GM21723 (cell line): ENCODE measurements at regions not wholly inside any gene's neighbourhood (a gene's known extent, or its start where the extent isn't known, plus 50 kb on each side); places are given as distances from the start of the nearest gene placed in this dataset.
A peak's percentile ranks its signal among the peaks of the same experiment; 100 is the strongest.

Source experiments
- ATAC-seq: cut with Tn5 transposase; IDR thresholded peaks from one replicate; pipeline ENCODE4 v1.9.1; 2021; ENCODE audit warnings: mild to moderate bottlenecking, moderate library complexity; ENCODE audit not compliant: unreplicated experiment

DNA sequence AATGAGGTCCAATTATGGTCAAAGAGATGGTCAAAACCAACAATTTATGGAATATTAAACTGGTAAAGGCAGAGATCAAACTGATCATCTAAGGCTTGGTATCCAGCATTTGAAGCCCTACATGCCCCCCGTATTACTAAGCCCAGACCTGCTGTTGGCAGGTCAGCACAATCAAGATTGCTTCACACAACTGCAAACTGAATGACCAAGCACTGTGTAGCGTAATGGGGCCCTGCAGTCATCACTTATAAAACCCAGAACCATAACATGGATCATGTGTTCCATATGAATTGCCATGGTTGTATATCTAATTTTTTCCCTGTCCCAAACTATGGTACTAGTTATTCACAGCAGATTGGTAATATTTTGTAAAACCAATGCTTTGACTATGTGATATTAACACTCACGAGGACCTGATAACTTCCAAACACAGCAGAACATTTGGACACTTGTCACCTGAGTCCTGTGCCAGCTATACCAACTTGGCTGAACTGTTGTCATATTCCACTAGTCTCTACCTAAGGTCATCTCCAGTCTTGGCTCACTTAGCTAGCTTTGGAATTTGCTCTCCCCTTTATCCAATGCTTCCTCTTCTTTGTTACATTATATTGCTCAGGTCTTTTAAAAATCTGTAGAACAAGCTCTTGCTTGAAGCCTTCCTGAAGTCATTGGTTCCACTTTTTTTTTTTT, 81.7 kb upstream of the HMHB1 start:
- no peak for ATAC-seq

DNA sequence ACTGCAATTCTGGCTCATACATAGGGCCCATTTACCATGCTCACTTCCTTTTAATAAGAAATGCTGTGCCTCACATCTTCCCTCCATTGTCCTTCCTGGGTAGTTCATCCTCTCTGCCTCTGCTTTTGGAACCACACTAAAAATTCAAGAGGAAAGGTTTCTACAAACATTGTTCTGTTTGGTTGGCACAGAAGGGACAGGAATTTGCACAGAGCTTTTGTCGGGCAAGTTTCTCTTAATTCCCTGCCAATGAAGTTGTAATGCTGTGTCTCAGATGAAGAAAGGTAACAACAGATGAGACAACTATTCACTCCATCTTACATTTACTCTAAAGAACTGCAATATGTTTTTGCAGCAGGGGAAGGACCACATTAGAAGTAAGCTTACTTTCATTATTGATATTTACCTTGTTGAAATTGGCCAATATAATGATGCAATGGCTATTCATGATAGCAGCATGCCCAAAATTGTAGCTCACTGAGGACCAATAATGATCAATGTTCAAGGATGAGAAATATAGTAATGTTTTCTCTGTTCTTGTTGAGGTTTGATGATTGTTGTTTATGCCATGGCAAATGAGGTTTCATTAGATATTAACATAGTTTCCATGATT, 82.5 kb upstream of the HMHB1 start:
- no peak for ATAC-seq

DNA sequence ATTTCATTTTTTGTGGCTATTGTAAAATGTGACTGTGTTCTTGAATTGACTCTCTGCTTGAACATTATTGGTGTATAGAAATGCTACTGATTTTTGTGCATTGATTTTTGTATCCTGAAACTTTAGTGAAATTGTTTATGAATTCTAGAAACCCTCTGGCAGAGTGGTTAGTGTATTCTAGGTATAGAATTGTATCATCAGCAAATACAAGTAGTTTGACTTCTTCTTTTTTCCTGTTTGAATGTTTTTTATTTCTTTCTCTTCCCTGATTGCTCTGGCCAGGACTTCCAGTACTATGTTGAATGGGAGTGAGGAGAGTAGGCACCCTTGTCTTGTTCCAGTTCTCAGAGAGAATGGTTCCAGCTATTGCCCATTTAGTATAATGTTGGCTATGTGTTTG, 88.8 kb upstream of the HMHB1 start:
- ATAC-seq: no peak

DNA sequence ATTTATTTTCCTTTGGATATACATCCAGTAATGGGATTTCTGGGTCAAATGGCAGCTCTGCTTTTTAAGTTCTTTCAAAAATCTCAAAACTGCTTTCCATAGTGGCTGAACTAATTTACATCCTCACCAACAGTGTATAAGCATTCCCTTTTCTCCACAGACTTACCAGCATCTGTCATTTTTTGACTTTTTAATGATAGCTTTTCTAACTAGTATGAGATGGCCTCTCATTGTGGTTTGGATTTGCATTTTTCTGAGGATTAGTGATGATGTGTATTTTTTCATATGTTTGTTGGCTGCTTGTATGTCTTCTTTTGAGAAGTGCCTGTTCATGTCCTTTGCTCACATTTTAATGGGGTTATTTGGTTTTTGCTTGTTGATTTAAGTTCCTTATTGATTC, 90.0 kb upstream of the HMHB1 start:
- ATAC-seq: no peak

DNA sequence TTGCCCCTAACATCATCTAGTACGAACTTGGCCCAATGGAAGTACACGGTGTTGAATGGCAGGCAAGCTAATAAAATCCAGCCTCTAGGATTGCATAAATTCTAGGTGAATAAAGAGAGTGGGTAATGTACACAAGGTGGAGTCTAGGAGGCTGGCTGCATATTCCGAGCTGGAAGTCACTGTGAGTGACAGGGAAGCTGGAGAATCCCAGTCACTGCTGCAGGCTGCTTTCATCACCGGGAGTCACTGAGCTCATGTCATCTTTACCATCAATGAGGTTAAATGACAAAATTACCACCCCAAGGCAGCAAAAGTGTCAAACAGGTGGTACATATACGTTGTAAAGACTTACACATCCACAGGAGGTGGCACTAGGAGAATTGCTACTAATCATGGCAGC, 91.3 kb upstream of the HMHB1 start:
- no peak for ATAC-seq

DNA sequence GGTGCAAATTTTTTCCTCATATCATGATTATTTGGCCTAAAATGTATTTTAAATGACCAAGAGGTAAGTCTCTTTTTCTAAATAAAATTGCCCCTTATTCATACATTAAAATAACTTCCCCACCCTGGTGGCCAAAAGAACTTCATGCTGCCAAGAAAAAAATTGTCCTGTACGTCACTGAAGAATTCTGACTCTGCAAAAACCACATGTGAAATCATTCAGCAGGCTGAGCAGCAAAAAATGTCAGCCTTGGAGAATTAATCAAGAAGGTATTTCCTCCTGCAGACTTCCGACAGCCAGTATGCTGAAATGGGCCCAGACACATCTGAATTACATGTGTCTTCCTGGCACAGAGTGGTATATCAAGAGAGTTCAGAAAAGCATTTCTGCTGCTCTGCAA, 94.6 kb upstream of the HMHB1 start:
- no peak for ATAC-seq

DNA sequence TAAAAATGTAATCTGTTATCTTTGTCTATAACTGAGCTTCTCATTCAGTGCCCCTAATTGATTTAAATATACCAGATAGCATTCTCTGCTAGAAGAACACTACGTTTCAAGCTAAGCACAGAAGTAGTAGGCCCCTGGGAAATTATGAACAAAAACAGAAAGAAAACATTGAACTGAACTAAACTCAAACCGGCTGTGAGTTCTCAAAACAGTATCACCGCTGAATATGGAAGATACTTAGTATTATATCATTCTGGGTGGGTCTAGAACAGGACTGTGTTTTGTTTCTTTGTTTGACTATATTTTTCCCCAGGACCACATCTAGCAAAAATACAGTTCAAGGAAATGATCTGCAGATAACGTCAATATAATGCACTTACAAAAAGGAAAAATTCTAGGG, 95.1 kb upstream of the HMHB1 start:
- no peak for ATAC-seq

DNA sequence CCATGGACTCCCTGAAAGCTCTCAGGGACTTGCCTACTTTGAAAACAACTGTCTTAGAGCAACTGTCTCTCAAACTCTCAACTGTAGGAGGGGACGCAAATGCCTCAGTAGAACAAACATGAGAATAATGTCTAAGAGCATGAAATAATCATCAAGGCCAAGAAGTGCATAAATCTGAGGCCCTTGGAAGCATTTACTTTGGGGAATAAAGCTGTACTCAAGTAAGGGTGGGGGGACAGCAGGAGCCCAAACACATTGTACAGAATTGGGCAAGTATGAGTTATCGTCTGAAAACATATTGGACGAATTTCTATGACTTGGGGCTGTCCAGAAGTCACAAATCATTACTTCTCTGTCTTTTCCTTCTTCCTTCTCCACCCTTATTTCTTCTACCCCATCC, 96.3 kb upstream of the HMHB1 start:
- ATAC-seq: no peak

DNA sequence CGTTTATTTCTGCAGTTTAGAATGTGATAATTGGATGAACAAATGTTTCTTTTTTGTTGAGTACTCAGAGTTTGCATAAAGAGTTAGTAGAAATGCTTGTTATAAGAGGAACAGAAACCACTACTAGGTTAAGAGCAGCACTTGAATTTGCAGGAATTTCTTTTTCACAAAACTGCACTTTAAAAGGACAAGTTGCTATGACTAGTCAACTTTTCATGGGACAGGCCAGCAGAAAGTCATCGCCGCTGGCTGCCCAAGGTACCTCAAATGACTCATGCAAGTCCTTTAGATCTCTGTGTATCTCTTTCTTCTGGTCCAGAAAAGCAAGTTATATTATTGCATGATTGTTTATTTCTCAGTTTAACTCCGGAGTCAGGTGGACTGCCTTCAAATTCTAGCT, 97.3 kb upstream of the HMHB1 start:
- peak; percentile 90 for ATAC-seq

DNA sequence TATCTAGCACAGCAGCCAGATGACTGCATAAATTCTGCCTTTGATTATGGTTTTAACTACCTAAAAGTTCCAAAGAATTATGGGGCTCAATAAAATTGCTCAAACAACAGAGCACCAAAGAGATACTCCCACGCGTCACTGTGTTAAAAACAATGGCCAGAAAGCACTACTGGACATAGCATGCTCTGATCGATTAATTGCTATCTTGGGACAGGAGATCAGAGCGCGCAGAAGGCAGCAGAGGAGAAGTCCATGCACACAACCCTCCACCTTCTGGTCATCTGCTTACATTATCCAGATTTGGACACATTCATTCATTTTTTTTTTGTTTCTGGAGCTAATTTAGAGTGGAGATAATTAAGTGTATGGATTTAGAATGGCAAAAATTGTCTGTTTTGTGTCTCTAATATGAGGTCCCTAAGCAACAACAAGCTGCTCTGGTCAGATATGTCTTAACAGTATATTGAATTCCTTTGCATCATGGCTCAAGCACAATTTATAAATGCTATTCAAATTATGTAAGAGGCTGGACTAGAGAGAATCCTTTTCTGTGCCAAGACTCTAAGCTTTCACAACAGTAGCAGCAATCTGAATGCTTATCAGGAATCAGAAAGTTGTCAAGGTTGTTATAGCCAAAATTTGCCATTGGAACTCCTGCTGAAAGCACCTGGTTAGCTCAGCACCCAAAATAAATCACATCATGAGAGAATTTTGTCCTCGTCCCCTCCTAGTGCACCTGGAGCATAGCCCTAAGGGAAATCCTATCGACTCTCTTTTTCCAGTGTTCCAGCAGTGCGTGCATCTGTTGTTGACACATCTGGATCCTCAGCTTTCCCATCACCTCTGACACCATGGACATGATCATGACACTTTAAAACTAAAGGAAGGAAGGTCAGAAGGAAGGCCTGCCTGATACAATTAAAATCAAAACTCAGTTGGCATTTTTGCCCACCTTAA, 98.6 kb upstream of the HMHB1 start:
- ATAC-seq: no peak

DNA sequence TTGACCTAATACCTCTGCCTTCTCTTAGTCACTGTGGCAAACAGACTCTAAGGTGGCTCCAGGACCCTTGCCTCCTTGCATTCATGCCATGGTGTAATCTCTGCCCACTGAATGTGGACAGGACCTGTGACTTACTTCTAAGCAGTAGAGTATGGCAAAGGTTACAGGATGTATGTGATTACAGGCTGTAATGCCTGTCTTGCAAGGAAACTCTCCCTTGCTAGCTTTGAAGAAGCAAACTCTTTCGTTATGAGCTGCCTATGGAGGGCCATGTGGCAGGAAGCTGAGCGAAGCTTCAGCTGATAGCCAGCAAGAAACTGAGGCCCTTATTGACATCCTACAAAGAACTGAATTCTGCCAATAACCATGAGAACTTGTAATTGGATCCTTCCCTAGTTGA, 103.3 kb upstream of the HMHB1 start:
- no peak for ATAC-seq

DNA sequence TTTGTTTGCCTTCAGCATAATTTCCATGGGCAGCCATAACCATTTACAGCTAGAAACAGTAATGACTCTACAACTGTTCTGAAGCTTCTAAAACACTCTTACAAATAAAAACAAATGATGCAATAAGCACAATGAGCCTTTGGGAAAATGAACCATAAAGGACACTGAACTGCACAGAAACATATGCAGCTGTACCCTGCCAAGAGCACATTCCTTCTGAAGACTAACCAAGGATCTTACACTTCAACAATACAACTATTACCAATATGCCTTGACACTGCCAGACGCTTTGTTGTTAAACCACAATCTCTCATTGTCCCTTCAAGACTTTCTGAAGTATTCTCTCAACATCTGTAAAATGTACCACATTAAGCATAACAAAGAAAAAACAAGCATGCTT, 104.2 kb upstream of the HMHB1 start:
- no peak for ATAC-seq

DNA sequence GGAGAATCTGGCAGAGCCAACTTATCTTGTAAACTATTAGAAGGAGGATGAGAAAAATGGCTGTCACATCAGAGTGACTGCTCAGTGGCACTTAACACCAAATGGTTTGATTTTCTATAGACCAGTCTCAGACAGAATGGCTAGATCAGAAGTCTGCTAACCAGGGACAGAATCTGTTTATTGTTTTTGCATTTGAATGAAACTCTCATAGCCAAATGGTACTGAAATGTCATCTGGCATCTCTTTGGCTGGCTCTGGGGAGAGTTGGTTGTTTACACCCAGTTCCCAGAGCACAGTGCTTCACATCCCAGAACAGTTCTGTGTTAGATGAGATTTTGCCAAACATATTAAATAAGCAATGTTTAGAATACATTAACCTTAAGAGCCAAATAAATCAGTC, 106.6 kb upstream of the HMHB1 start:
- no peak for ATAC-seq

DNA sequence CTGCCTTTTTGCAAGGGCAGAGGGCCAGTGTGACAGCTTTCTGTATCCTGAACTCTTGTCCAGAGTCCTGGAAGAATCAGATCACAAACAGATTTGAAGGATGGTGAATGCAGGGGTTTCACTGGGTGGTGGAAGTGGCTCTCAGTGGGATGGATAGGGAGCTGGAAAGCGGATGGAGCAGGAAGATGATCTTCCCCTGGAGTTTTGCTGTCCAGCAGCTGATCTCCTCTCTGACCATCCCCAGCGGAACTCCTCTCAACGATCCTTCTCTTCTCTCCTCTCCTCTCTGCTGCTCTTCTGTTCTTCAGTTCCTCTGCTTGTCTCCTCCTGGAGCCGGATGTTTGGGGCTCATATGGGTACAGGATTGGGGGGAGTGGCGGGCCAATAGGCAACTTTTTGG, 108.3 kb upstream of the HMHB1 start:
- no peak for ATAC-seq

DNA sequence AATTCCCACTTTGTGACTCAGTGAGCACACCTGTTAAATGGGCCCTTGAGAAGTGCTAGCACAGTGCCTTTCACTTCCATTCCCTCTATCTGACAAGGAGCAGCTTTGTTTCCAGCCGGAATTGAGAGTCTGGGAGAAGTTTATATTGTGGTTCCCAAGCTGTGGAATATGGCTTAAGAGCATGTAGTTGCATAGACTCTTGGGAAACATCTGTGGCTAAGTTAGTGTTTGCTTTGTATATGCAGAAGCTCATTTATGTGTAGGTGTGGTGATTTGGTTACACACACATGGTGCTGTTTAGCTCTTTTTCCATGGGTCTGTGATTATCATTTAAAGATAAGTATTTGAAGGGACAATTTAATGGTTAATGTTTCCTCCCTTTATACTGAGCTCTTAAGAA, 110.5 kb upstream of the HMHB1 start:
- no peak for ATAC-seq

DNA sequence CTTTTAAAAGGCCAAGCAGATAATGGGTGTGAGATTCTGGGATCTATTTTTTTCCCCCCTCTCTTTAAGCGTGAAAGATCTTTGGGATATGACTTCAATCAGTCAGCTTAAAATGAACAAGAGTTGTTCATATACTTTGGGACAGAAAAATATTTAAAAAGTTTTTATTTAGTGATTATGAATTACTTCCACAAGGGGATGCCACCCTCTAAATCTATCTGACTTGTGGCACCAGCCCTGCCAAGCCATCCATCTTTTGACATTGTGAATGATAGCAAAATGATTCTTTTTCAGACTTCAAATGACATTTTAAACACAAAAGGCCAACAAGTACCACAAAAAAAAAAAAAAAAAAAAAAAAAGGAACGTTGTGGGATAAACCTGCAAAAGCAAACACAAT, 111.0 kb upstream of the HMHB1 start:
- ATAC-seq: no peak

DNA sequence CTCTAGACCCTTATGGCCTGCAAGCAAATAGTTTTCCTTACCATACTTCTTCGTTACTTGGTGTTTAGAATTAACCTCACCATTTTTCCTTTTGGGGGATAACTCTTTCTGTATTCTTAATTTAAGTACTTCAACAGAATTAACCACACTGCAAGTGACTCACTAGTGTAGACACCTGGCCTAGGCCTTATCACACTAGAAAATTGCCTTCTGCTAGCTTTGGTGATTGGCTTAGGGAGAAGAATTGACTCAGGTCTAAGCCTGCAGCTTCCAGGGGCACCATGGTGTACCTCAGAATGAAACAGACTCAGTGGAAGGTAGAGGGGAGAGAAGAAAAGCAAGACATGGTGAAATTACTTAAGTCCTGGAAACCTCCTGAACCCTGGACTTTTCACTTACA, 112.8 kb upstream of the HMHB1 start:
- ATAC-seq: no peak

DNA sequence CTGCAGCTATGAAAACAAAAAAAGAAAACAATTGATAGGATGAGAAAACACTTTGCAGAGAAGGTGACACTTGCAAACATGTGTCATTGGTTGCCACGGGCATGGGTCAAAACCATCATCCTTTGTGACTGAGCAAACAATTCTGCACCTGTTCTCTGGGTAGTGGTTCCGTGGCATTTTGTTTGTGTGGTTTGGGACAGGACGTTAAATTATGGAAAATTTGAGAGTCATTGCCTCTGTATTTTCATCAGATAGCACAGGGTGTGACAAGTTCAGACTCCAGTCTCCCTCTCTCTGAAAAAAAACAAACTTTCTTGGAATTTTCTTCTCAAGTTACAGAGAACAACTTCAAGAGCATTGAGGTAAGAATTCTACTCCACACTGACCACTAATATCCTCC, 113.4 kb upstream of the HMHB1 start:
- ATAC-seq: no peak

DNA sequence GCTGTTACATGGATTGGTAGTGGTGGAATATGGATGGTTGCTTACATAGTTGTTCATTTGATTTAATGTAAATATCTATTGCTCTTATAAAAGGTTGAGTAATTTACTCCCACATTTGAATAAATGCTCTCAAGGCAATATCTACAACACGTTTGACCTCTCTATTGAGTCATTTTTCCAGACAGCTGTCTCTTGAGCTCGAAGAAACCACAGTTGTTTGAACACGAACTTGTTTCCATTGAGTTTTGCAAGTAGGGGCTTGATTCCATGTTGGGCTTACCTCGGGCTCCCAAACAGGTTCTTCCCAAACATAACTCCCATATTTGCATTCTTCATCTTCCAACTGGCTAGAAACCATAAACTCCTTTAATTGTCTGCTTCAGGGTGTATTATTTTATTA, 115.0 kb upstream of the HMHB1 start:
- ATAC-seq: no peak

DNA sequence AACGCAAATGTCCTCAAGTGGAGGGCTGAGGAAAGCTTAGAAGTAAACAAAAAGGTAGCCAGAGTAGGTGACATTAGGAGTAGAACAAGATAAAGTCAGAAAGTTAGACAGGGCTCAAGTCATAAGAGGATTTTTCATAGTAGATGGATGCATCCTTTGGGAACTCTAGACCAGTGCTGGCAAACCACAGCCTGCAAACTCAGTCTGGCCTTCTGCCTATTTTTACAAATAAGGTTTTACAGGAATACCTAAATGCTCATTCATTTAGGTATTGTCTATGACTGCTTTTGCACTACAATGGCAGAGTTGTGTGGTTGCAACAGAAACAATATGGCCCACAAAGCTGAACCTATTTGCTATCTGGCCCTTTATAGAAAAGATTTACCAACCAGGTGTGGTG, 116.0 kb upstream of the HMHB1 start:
- no peak for ATAC-seq

DNA sequence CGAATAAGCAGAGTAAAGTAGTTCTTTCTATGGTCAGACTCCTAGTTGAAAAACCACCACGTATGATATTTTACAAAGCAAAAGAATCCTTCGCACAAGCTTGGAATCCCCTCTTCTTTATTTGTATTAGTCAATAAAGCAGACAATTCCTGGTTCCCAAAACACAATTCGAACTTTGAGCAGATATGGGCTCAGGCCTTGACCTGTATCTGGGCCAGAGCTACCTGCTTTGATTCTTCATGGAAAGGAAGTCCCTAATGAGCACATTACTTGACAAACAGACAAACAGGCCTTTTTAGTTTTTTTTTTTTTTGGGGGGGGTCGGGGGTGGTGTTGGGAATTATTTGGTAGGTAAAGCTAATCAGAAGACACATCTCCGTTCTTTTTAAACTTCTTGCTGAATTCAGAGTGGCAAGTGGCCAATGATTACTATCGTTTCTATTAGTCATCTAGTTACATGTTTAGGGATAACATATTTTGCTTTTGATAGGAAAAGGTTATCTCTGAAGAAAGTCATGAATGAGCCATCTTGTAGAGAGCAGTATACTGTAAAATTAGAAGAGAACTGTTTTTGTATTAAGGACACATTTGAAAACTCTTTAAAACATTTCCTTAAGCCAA, 116.6 kb upstream of the HMHB1 start:
- ATAC-seq: no peak

DNA sequence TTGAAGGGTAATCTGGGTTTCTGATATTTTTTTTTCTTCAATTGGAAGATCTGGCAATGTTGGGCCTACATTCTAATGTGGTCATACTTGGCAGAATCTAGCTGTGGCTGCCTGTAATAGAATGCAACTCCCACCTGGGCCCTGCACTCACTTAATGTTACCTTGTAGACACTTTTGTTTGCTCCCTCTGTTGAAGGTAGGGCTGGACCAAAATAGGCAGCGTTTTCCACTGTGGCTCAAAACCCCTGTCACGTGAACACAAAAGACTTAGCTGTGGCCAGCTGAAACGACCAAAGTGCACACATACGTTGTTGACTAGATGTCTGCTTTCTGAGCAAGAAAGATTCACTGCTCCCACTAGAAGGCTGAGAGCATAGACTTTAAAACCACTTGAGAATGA, 117.6 kb upstream of the HMHB1 start:
- no peak for ATAC-seq
